Ascending aorta (tissue), 2 donors: ENCODE measurements at regions not wholly inside any gene's neighbourhood (a gene's known extent, or its start where the extent isn't known, plus 50 kb on each side); places are given as distances from the start of the nearest gene placed in this dataset.

Experiments
- DNase-seq, 2 donors: peaks; one replicate each; pipeline ENCODE4 v3.0.0-alpha.2; 2019; ENCODE audit warnings: low spot score in 2 of 2
- H3K27ac ChIP-seq, 2 donors: fragments of 200-600 bp; sonication (generic); one replicate each; pipeline ENCODE4 v1.5.1; 2016 to 2017; ENCODE audit warnings: mild to moderate bottlenecking in 1 of 2
- H3K27me3 ChIP-seq: fragments of 200-600 bp; sonication (generic); one replicate; pipeline ENCODE4 v1.5.1; 2017
- H3K36me3 ChIP-seq, 2 donors: fragments of 200-600 bp; sonication (generic); one replicate each; pipeline ENCODE4 v1.5.1; 2016
- H3K4me1 ChIP-seq, 2 donors: fragments of 200-600 bp; sonication (generic); one replicate each; pipeline ENCODE4 v1.5.1; 2016 to 2017; ENCODE audit warnings: mild to moderate bottlenecking in 1 of 2
- H3K4me3 ChIP-seq, 2 donors: fragments of 200-600 bp; sonication (generic); one replicate each; pipeline ENCODE4 v1.5.1; 2016 to 2017; ENCODE audit warnings: mild to moderate bottlenecking in 1 of 2
- H3K9me3 ChIP-seq, 2 donors: fragments of 200-600 bp; sonication (generic); one replicate each; pipeline ENCODE4 v1.5.1; 2016
- CTCF ChIP-seq, 3 experiments: fragments of 200-600 bp in 2 of 3; fragments of 450-650 bp in 1 of 3; sonication (generic) in 2 of 3; IDR thresholded peaks; one replicate each; pipeline ENCODE4 v1.5.1; 2016 to 2019; ENCODE audit warnings: antibody characterized with exemption in 3 of 3, mild to moderate bottlenecking in 1 of 3, moderate library complexity in 1 of 3
- intact Hi-C: fragments of 100-400 bp; cut with DNase I; formaldehyde crosslinking; loops from one replicate; pipeline ENCODE4 v1.15.1; 2023

GRCh38 chr18:61756244-61756643 lies 136.6 kb downstream of the RNF152 start:
- TF ChIP-seq CTCF (IDR thresholded peaks at IDR 0.05) = no peak
- Histone ChIP-seq H3K9me3 (no peaks in the 10 kb centered on the region), H3K4me1 (peaks cover 0 to 4% of the 10 kb centered on the region in 2 donors), H3K4me3 (no peak overlapping the region), H3K36me3 (no peaks in the 10 kb centered on the region), H3K27me3 (no peaks in the 10 kb centered on the region), H3K27ac (no peak overlapping the region)
- DNase-seq = no peak
- intact Hi-C loops = no loop called here

- Histone ChIP-seq H3K36me3 (no peaks in the 10 kb centered on the region), H3K4me3 (peak overlapping the region in 1 of 2 donors; percentile 17), H3K27ac (no peak overlapping the region), H3K9me3 (no peaks in the 10 kb centered on the region), H3K4me1 (peaks cover 0 to 4% of the 10 kb centered on the region in 2 donors), H3K27me3 (no peaks in the 10 kb centered on the region)
- TF ChIP-seq CTCF (IDR thresholded peaks at IDR 0.05) = no peak
- intact Hi-C loops = no loop called here
- DNase-seq = no peak
These were observed 137.3 kb downstream of the RNF152 start for GRCh38 chr18:61755555-61755954.

- peaks cover 0 to 4% of the 10 kb centered on the region in 2 donors for H3K4me1 ChIP-seq
- H3K4me3 ChIP-seq = no peak overlapping the region
- no peaks in the 10 kb centered on the region for H3K9me3 ChIP-seq
- H3K36me3 ChIP-seq = no peaks in the 10 kb centered on the region
- intact Hi-C loops = no loop called here
- H3K27me3 ChIP-seq = no peaks in the 10 kb centered on the region
- no peak overlapping the region for H3K27ac ChIP-seq
- TF ChIP-seq CTCF (IDR thresholded peaks at IDR 0.05) = no peak
- DNase-seq = no peak
These were observed 138.7 kb downstream of the RNF152 start for GRCh38 chr18:61754039-61754583.

GRCh38 chr18:61753373-61753772 lies 139.4 kb downstream of the RNF152 start:
- Histone ChIP-seq H3K4me1 (peaks cover 0 to 4% of the 10 kb centered on the region in 2 donors), H3K4me3 (no peak overlapping the region), H3K36me3 (no peaks in the 10 kb centered on the region), H3K27ac (no peak overlapping the region), H3K9me3 (no peaks in the 10 kb centered on the region), H3K27me3 (no peaks in the 10 kb centered on the region)
- intact Hi-C loops = no loop called here
- TF ChIP-seq CTCF (IDR thresholded peaks at IDR 0.05) = no peak
- DNase-seq = no peak

GRCh38 chr18:61752973-61753372 lies 139.8 kb downstream of the RNF152 start:
- intact Hi-C loops = no loop called here
- TF ChIP-seq CTCF (IDR thresholded peaks at IDR 0.05) = no peak
- Histone ChIP-seq H3K4me3 (no peak overlapping the region), H3K27me3 (no peaks in the 10 kb centered on the region), H3K27ac (no peak overlapping the region), H3K4me1 (peaks cover 0 to 4% of the 10 kb centered on the region in 2 donors), H3K9me3 (no peaks in the 10 kb centered on the region), H3K36me3 (no peaks in the 10 kb centered on the region)
- no peak for DNase-seq
